MM.1S (cell line): ENCODE measurements at regions not wholly inside any gene's neighbourhood (a gene's known extent, or its start where the extent isn't known, plus 50 kb on each side); places are given as distances from the start of the nearest gene placed in this dataset.

Experiments
- DNase-seq: peaks from one replicate; pipeline ENCODE4 v3.0.0-alpha.2; 2015
- H2AFZ ChIP-seq: fragments of 300-600 bp; sonication (generic); 2 replicates; pipeline ENCODE4 v1.6.0; 2016; ENCODE audit warnings: antibody characterized with exemption, low read length
- H3F3A ChIP-seq: fragments of 300-600 bp; sonication (generic); 2 replicates; pipeline ENCODE4 v1.6.1; 2016; ENCODE audit warnings: mild to moderate bottlenecking, antibody characterized with exemption, low read length, moderate library complexity, mixed read lengths; ENCODE audit not compliant: insufficient read depth
- H3K27ac ChIP-seq: fragments of 300-600 bp; sonication (generic); 2 replicates; pipeline ENCODE4 v1.5.1; 2016; ENCODE audit warnings: mild to moderate bottlenecking, low read length
- H3K27me3 ChIP-seq: fragments of 300-600 bp; sonication (generic); replicated peaks from 2 replicates; pipeline ENCODE4 v1.6.0; 2016; ENCODE audit warnings: low read length; ENCODE audit not compliant: insufficient read depth
- H3K36me3 ChIP-seq: fragments of 300-600 bp; sonication (generic); replicated peaks from 2 replicates; pipeline ENCODE4 v1.6.1; 2016; ENCODE audit warnings: mild to moderate bottlenecking, low read length, mixed read lengths; ENCODE audit not compliant: insufficient read depth
- H3K4me1 ChIP-seq: fragments of 300-600 bp; sonication (generic); 2 replicates; pipeline ENCODE4 v1.6.1; 2016; ENCODE audit warnings: low read length, mixed read lengths
- H3K4me2 ChIP-seq: fragments of 300-600 bp; sonication (generic); 2 replicates; pipeline ENCODE4 v1.6.0; 2016; ENCODE audit warnings: low read depth, low read length
- H3K4me3 ChIP-seq: fragments of 300-600 bp; sonication (generic); 2 replicates; pipeline ENCODE4 v1.5.1; 2016; ENCODE audit warnings: low read length, mixed read lengths
- H3K79me2 ChIP-seq: fragments of 300-600 bp; sonication (generic); 2 replicates; pipeline ENCODE4 v1.6.1; 2016; ENCODE audit warnings: mixed run types, low read length, mixed read lengths
- H3K9ac ChIP-seq: fragments of 300-600 bp; sonication (generic); 2 replicates; pipeline ENCODE4 v1.6.1; 2016; ENCODE audit warnings: low read length, mixed read lengths
- H3K9me2 ChIP-seq: fragments of 300-600 bp; sonication (generic); replicated peaks from 2 replicates; pipeline ENCODE4 v1.6.1; 2016; ENCODE audit warnings: mild to moderate bottlenecking, low read length, mixed read lengths; ENCODE audit not compliant: insufficient read depth
- H3K9me3 ChIP-seq: fragments of 300-600 bp; sonication (generic); replicated peaks from 2 replicates; pipeline ENCODE4 v1.6.1; 2016; ENCODE audit warnings: mild to moderate bottlenecking, low read length, mixed read lengths; ENCODE audit not compliant: insufficient read depth
- H4K20me1 ChIP-seq: fragments of 300-600 bp; sonication (generic); 2 replicates; pipeline ENCODE4 v1.6.1; 2016; ENCODE audit warnings: mild to moderate bottlenecking, low read length, moderate library complexity, mixed read lengths; ENCODE audit not compliant: insufficient read depth
- CTCF ChIP-seq: fragments of 300-600 bp; sonication (generic); IDR thresholded peaks from 2 replicates; pipeline ENCODE4 v1.5.1; 2016; ENCODE audit warnings: antibody characterized with exemption, low read length, mixed read lengths
- EZH2 ChIP-seq: fragments of 300-600 bp; sonication (generic); optimal IDR thresholded peaks from 2 replicates; pipeline ENCODE3; 2017; ENCODE audit warnings: low read depth, mild to moderate bottlenecking, antibody characterized with exemption, low read length, mixed read lengths
- EZH2phosphoT487 ChIP-seq: fragments of 300-600 bp; sonication (generic); IDR thresholded peaks from 2 replicates; pipeline ENCODE4 v1.6.1; 2018; ENCODE audit warnings: antibody characterized with exemption, low read length

GRCh38 chr11:115698243-115698642 lies 194.0 kb upstream of the CADM1 start:
- no peak overlapping the region for H3K4me2 ChIP-seq
- DNase-seq = no peak
- no peaks in the 10 kb centered on the region for H3F3A ChIP-seq

GRCh38 chr11:115696563-115696962 lies 192.3 kb upstream of the CADM1 start:
- no peaks in the 10 kb centered on the region for H3K79me2 ChIP-seq
- H3K4me1 ChIP-seq = no peaks in the 10 kb centered on the region
- DNase-seq = no peak
- no peaks in the 10 kb centered on the region for H4K20me1 ChIP-seq
- no peaks in the 10 kb centered on the region for H3K36me3 ChIP-seq
- H3K4me3 ChIP-seq = no peak overlapping the region
- no peak overlapping the region for H2AFZ ChIP-seq
- no peaks in the 10 kb centered on the region for H3F3A ChIP-seq
- no peaks in the 10 kb centered on the region for H3K9me2 ChIP-seq
- TF ChIP-seq EZH2phosphoT487 (no peak), CTCF (no peak), EZH2 (no peak)
- no peaks in the 10 kb centered on the region for H3K27me3 ChIP-seq
- H3K27ac ChIP-seq = no peak overlapping the region
- no peak overlapping the region for H3K9ac ChIP-seq
- no peaks in the 10 kb centered on the region for H3K9me3 ChIP-seq
- H3K4me2 ChIP-seq = no peak overlapping the region

More at GRCh38 chr11:115698243-115698642, 194.0 kb upstream of the CADM1 start:
- no peaks in the 10 kb centered on the region for H3K27me3 ChIP-seq
- H3K9me2 ChIP-seq = no peaks in the 10 kb centered on the region
- H3K79me2 ChIP-seq = no peaks in the 10 kb centered on the region
- H3K4me1 ChIP-seq = no peaks in the 10 kb centered on the region
- H3K36me3 ChIP-seq = no peaks in the 10 kb centered on the region
- H2AFZ ChIP-seq = no peak overlapping the region
- no peak overlapping the region for H3K27ac ChIP-seq
- H3K9me3 ChIP-seq = no peaks in the 10 kb centered on the region
- no peak overlapping the region for H3K4me3 ChIP-seq
- TF ChIP-seq CTCF (no peak), EZH2 (no peak), EZH2phosphoT487 (no peak)
- H3K9ac ChIP-seq = no peak overlapping the region
- H4K20me1 ChIP-seq = no peaks in the 10 kb centered on the region

GRCh38 chr11:115695677-115696364 lies 191.6 kb upstream of the CADM1 start:
- Histone ChIP-seq H3K4me3 (no peak overlapping the region), H3K4me2 (no peak overlapping the region), H3K27me3 (no peaks in the 10 kb centered on the region), H3K9ac (no peak overlapping the region), H4K20me1 (no peaks in the 10 kb centered on the region), H3K9me3 (no peaks in the 10 kb centered on the region), H3K79me2 (no peaks in the 10 kb centered on the region), H3F3A (no peaks in the 10 kb centered on the region), H2AFZ (no peak overlapping the region), H3K27ac (no peak overlapping the region), H3K4me1 (no peaks in the 10 kb centered on the region), H3K9me2 (no peaks in the 10 kb centered on the region), H3K36me3 (no peaks in the 10 kb centered on the region)
- no peak for TF ChIP-seq EZH2phosphoT487
- no peak for TF ChIP-seq EZH2
- no peak for TF ChIP-seq CTCF
- no peak for DNase-seq
